HG03432 (cell line): ENCODE measurements at regions not wholly inside any gene's neighbourhood (a gene's known extent, or its start where the extent isn't known, plus 50 kb on each side); places are given as distances from the start of the nearest gene placed in this dataset.
"Not testable (repeated sequence)": the region's sequence is repeated elsewhere in the genome, so short reads cannot be mapped to it uniquely, and the experiment has no call there.

ENCODE experiments used
- ATAC-seq: cut with Tn5 transposase; IDR thresholded peaks from one replicate; pipeline ENCODE4 v1.9.1; 2021; ENCODE audit warnings: mild to moderate bottlenecking, moderate library complexity; ENCODE audit not compliant: unreplicated experiment

GRCh38 chr17:20840987-20841865 is 201.6 kb downstream of the USP22 start:
- ATAC-seq, result not testable (repeated sequence)

DNA sequence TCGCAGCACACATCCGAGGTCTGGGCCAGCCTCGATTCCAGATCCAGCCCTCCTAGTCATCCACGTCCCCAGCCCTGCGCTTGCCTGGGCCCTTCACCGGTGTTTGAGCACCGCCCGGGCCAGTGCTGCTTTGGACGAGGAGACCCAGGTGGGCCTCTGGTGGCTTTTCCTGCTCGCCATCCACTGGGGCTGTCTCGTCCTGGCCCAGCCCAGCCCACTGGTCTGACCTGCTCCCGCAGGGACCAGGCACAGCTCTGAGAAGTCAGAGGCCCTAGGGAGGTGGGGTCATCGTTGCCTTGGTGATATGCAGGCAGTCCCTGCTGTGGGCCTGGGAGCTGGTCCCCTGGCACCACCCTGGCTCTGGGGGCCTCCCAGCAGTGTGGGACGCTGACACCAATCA is 200.8 kb downstream of the USP22 start:
- not testable (repeated sequence) for ATAC-seq

GRCh38 chr17:20843261-20843660 is 199.6 kb downstream of the USP22 start:
- not testable (repeated sequence) for ATAC-seq

GRCh38 chr17:20843799-20844553 is 198.8 kb downstream of the USP22 start:
- ATAC-seq, result not testable (repeated sequence)

- ATAC-seq, result not testable (repeated sequence)
These were observed 193.9 kb downstream of the USP22 start for GRCh38 chr17:20848869-20849443.

DNA sequence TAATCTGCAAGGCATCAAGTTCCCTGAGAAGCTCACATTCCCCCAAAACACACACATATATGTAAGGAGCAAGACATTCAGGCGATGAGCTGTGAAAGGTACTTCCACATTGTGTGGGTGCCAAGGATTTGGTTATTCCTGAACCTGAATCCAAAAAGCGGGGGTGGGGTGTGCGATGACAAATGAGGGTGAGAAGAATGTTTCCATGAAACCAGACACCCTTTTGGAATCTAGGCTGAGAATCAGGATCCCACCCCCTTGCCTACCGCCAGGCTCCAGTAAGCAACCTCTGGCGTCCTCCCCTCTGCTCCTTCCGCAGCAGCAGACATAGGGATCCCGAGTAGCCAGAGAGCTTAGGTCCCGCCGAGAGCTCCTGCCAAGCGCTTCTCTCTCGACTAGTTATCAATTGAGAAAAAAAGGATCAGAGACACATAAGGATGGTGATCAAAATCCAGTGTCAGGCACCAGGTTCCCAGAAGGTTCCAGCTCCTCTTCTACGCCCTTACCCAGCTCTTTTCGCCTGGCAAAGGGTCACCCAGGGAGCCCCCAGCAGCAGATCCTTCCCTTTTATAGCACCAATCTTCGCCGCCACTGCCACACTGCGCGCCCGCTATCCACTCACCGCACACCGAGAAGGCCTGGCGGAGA is 191.1 kb downstream of the USP22 start:
- ATAC-seq, result not testable (repeated sequence)

DNA sequence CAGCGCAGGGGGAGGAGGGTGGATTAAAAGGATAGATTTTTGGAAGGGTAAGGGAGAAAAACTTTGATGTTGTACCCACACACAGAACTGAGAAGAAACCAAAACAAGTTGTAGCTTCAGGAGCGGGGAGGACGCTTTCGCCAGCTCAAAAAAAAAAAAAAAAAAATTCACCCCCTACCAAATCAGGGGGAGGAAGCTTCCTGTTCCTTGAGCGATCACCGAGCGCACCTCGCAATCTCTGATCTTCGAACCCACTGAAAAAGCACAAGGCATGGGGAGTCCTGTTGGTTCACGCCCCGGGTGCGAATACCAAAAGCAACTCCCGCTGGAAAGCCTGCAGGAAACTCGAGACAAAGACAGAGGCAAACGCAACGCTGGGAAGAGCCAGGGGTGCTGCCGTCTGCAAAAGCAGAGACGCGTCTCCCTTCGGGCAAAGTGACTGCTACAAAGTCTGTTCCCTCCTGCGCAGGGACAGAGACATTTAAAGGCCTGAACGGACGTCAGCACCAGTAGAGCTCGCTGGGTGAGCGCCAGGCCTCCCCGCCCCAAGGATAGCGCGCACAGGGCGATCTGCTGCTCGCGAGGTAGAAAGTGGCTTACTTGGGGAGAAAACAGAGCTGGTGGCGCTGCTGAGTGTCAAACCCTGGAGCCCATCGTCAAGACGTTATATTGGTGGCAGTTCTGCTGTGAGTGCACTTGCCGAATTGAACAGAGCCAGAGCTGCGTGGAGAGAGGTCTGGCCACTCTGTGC is 190.4 kb downstream of the USP22 start:
- ATAC-seq, result no peak

GRCh38 chr17:20852990-20853370 is 189.8 kb downstream of the USP22 start:
- ATAC-seq, result no peak

GRCh38 chr17:20855910-20856470 is 186.8 kb downstream of the USP22 start:
- ATAC-seq, result not testable (repeated sequence)

- ATAC-seq, result not testable (repeated sequence)
These were observed 176.2 kb downstream of the USP22 start for GRCh38 chr17:20866444-20867209.

DNA sequence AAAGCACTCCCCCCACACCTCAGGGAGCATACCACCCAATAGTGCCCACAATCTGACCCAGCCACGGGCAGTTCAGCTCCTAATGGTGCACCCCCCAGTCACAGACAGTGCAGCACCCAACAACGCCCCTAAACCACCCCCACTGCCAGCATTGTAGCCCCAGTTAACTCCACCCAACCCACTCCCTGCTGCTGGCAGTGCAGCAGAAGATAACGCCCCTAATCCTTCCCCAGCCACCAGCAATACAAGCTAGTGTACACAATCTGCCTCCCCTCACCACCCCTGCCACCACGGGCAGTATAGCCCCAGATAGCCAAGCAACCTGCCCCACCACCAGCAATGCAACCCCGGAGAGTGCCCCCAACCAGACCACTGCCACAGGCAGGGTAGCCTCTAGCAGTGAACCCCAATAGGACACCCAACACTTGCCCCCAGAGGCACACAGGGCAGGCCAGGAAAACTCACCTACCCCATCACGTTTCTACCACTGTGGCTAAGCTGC is 175.3 kb downstream of the USP22 start:
- ATAC-seq, result not testable (repeated sequence)

DNA sequence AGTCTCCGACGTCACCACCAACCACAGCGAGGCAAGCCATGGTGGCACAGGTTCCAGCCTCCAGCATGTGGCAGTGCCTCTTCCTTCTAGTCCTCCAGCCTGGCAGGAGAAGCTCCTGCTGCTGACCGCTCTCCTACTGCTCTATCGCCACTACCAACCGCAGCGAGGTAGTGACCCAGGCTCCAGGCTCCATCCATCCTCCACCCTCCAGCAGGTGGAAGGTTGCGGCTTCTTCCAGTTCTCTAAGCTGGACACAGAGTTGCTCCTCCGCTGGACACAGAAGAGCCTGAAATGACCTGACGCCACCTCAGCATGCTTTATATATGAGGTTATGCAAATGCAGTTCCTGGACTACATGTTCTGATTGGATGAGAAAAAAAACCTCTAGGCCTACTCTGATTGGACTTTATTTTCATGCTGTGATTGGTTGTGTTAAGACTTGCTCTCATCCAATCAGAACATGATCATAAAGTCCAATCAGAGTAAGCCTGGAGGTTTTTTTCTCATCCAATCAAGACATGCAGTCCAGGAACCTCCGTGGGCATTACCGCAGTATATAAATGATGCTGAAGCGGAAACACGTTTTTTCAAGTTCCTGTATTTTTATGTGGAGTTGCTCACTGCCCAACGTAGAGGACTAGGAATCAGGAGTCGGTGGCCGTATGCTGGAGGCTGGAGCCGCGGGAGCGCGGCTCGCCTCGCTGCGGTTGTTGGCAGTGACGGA is 174.7 kb downstream of the USP22 start:
- ATAC-seq, result not testable (repeated sequence)

DNA sequence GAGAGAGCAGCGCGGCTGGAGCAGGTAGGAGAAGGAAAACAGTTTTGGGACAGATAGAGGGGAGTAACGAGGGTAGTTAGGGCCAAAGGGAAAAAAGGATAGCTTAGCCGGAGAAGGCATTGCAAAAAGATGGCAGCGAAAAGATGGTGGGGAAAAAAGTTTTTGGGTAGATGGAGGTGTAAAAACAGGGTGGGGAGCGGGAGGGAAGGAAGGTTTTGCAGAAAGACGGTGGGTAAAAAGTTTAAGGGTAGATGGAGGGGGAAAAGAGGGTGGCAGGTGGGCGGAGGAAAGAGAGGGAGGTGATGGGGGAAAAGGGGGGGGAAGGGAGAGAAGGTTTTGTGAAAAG is 174.2 kb downstream of the USP22 start:
- ATAC-seq, result not testable (repeated sequence)

- ATAC-seq, result not testable (repeated sequence)
These were observed 169.6 kb downstream of the USP22 start for GRCh38 chr17:20873173-20873572.

- not testable (repeated sequence) for ATAC-seq
These were observed 169.0 kb downstream of the USP22 start for GRCh38 chr17:20873688-20874328.

DNA sequence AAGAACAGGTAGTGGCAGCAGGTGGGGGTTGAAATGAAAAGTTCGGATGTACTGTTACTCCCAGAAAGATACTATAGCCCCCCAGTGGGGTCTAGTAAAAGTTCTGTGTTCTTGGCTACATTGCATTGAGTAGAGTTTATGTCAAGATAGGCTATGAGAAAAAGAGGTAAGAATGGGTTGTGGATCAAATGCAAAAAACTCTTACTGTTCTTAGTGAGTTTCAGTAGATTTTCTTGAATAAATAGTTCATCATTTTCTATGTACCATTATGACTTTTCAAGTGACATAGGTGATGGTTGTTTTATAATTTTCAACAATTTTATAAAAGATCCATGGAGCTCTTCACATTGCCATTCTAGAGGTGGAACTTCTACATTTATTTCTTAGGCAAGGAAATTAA is 165.4 kb downstream of the USP22 start:
- ATAC-seq, result not testable (repeated sequence)

DNA sequence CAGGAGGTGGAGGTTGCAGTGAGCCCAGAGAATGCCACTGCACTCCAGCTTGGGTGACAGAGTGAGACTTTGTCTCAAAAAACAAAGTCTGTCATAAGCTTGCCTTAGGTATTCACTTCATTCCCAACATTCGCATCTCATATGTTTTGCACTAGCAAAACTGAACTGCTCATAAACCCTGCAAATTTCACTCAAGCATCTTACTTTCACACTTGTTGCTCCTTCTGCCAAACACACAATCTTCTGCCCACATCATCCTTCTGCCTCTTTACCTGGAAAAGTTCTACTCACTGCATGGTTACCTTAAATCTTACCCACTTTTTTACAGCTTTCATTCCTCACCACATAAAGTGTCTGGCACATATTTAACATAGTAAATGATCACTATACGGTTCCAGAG is 152.5 kb downstream of the USP22 start:
- ATAC-seq, result no peak

GRCh38 chr17:20895426-20895825 is 147.4 kb downstream of the USP22 start:
- ATAC-seq, result not testable (repeated sequence)
